ENCODE measurements at regions not wholly inside any gene's neighbourhood (a gene's known extent, or its start where the extent isn't known, plus 50 kb on each side); places are given as distances from the start of the nearest gene placed in this dataset.
"Not testable (repeated sequence)": the region's sequence is repeated elsewhere in the genome, so short reads cannot be mapped to it uniquely, and the experiment has no call there.

DNA sequence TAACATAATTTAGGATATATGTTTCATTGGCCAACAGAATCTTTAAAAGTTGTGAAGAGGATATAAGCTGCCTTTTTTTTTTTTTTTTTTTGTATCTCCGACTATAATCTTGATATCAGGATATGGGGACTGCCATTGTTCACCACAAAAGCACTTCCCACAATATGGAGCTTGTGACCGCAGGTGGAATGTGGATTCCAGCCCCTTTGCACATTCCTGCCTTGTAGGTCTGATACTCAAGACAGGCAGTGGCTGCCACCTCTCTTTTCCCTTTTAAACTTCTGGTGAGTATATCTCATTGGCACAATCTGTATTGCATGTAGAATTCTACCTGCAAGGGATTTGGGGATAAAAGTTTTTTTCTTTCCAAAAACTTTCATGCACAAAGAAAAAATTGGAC, 272.7 kb upstream of the VWC2 start:
- TF ChIP-seq RAD21 (IDR thresholded peaks at IDR 0.05; ENCODE audit: low read length) = no peak
- TF ChIP-seq CEBPB (IDR thresholded peaks at IDR 0.05; ENCODE audit: low read depth, low read length) = no peak
- no peak for TF ChIP-seq RFX5 (IDR thresholded peaks at IDR 0.05; ENCODE audit: low read depth, low read length)
- TF ChIP-seq BHLHE40 (IDR thresholded peaks at IDR 0.05; ENCODE audit: low read depth, low read length) = no peak
- TF ChIP-seq MAZ (IDR thresholded peaks at IDR 0.05; ENCODE audit: borderline replicate concordance, low read depth, low read length) = no peak
- TF ChIP-seq FOS (IDR thresholded peaks at IDR 0.05; ENCODE audit: low read depth, low read length) = no peak
- TF ChIP-seq, protein P1, sequence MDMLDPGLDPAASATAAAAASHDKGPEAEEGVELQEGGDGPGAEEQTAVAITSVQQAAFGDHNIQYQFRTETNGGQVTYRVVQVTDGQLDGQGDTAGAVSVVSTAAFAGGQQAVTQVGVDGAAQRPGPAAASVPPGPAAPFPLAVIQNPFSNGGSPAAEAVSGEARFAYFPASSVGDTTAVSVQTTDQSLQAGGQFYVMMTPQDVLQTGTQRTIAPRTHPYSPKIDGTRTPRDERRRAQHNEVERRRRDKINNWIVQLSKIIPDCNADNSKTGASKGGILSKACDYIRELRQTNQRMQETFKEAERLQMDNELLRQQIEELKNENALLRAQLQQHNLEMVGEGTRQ (IDR thresholded peaks at IDR 0.05; ENCODE audit: low read depth, low read length) = no peak
- no peak overlapping the region for H3K23ac ChIP-seq (ENCODE audit: low read depth, low read length)
- no peak overlapping the region for H3K9ac ChIP-seq (ENCODE audit: low read depth, low read length)
- H3K4me3 ChIP-seq (ENCODE audit: insufficient read depth, low read depth, low read length) = no peak overlapping the region
- no peak overlapping the region for H2AFZ ChIP-seq (replicated peaks; ENCODE audit: low read length, poor library complexity)
- BruUV-seq (replicated peaks) = no TSS peak
- H3K27ac ChIP-seq (ENCODE audit: insufficient read depth, low read length) = no peak overlapping the region
- H3K79me1 ChIP-seq (ENCODE audit: low read depth in 1 of 2, low read length in 2 of 2) = no peaks in the 10 kb centered on the region
- intact Hi-C loops (cut with micrococcal nuclease) (no loop called here), dilution Hi-C loops (cut with HindIII; ENCODE audit: low sequenced_read_pairs, unreplicated experiment) (no loop called here), in situ Hi-C loops (cut with MboI; ENCODE audit: low sequenced_read_pairs) (no loop called here)
- no peak overlapping the region for H3K4me2 ChIP-seq (ENCODE audit: low read depth, low read length)
- no peak overlapping the region for H2AK9ac ChIP-seq (replicated peaks; ENCODE audit: low read depth, low read length, poor library complexity)
- H3K9me3 ChIP-seq (ENCODE audit: control insufficient read depth, insufficient read depth, low read length) = peaks cover 4% of the 10 kb centered on the region
- H3K56ac ChIP-seq (ENCODE audit: extremely low read depth, insufficient read depth, low read length) = no peak overlapping the region
- DNase-seq (no peak), ATAC-seq (ENCODE audit: low read depth) (no peak)
- H2AK5ac ChIP-seq (ENCODE audit: low read depth, low read length) = no peak overlapping the region
- H2BK120ac ChIP-seq (ENCODE audit: low read depth, low read length) = no peak overlapping the region
- no peaks in the 10 kb centered on the region for H3K9me1 ChIP-seq (ENCODE audit: insufficient read depth, low read length)
- no peak overlapping the region for H4K5ac ChIP-seq (ENCODE audit: low read depth, low read length)
- WGBS, 2 experiments (ENCODE audit: extremely low coverage in 2 of 2, insufficient read length in 1 of 2) = no CpG with 5 or more reads among the region's 2 CpGs
- POLR2A ChIA-PET (ENCODE audit: unreplicated experiment) = no interaction called here
- H2BK5ac ChIP-seq (ENCODE audit: low read depth, low read length, poor library complexity, severe bottlenecking) = no peak overlapping the region
- H3K36me3 ChIP-seq (ENCODE audit: control insufficient read depth, insufficient read depth, low read length) = no peaks in the 10 kb centered on the region
- H3K27me3 ChIP-seq (ENCODE audit: control insufficient read depth, insufficient read depth, low read length) = no peaks in the 10 kb centered on the region
- no peaks in the 10 kb centered on the region for H3K4me1 ChIP-seq (ENCODE audit: control insufficient read depth, insufficient read depth, low read length)
- H2BK15ac ChIP-seq (ENCODE audit: low read depth, low read length) = no peak overlapping the region
- CTCF ChIA-PET = no interaction called here
- no peak overlapping the region for H3K18ac ChIP-seq (ENCODE audit: low read depth, low read length)
- H4K8ac ChIP-seq (ENCODE audit: low read depth in 2 of 2, low read length in 2 of 2) = no peak overlapping the region
- H2BK20ac ChIP-seq (ENCODE audit: low read depth, low read length) = no peak overlapping the region
- H3K14ac ChIP-seq (replicated peaks; ENCODE audit: low read depth, low read length) = no peak overlapping the region
- H4K20me1 ChIP-seq (ENCODE audit: insufficient read depth, low read length) = no peaks in the 10 kb centered on the region
- no peak overlapping the region for H4K91ac ChIP-seq (ENCODE audit: insufficient read depth, low read depth, low read length)
- H3K4ac ChIP-seq (ENCODE audit: low read depth, low read length) = no peak overlapping the region

DNA sequence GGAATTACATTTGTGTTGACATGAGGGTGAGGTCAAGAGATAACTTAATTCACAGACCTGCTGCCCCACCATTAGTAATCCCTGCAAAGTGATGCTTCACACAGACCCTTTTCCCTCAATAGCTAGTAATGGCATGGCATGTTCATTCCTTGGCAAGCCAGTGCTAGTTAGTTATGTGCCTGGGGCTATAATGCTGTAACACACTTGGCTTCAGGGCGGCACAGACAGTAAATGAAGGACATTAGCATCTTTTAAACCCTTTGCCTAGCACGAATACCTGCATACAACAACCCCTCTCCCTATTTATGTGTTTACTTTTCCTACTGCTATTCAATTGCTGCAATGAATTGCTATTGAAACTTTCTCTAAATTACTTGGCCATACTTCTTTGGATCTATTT, 266.2 kb upstream of the VWC2 start:
- H3K36me3 ChIP-seq (ENCODE audit: control insufficient read depth, insufficient read depth, low read length); H3K27me3 ChIP-seq (ENCODE audit: control insufficient read depth, insufficient read depth, low read length); H3K4ac ChIP-seq (ENCODE audit: low read depth, low read length); H3K23ac ChIP-seq (ENCODE audit: low read depth, low read length); intact Hi-C loops (cut with micrococcal nuclease); in situ Hi-C loops (cut with MboI; ENCODE audit: low sequenced_read_pairs); H3K18ac ChIP-seq (ENCODE audit: low read depth, low read length); H2AFZ ChIP-seq (replicated peaks; ENCODE audit: low read length, poor library complexity); H2AK5ac ChIP-seq (ENCODE audit: low read depth, low read length); BruUV-seq (replicated peaks); ATAC-seq (ENCODE audit: low read depth); H3K9me1 ChIP-seq (ENCODE audit: insufficient read depth, low read length); CTCF ChIA-PET; H3K79me1 ChIP-seq (ENCODE audit: low read depth in 1 of 2, low read length in 2 of 2); H3K56ac ChIP-seq (ENCODE audit: extremely low read depth, insufficient read depth, low read length); H2BK120ac ChIP-seq (ENCODE audit: low read depth, low read length); H3K9me3 ChIP-seq (ENCODE audit: control insufficient read depth, insufficient read depth, low read length); H4K5ac ChIP-seq (ENCODE audit: low read depth, low read length); H4K91ac ChIP-seq (ENCODE audit: insufficient read depth, low read depth, low read length); DNase-seq; dilution Hi-C loops (cut with HindIII; ENCODE audit: low sequenced_read_pairs, unreplicated experiment); H3K4me1 ChIP-seq (ENCODE audit: control insufficient read depth, insufficient read depth, low read length); H3K4me2 ChIP-seq (ENCODE audit: low read depth, low read length); H3K9ac ChIP-seq (ENCODE audit: low read depth, low read length); H3K14ac ChIP-seq (replicated peaks; ENCODE audit: low read depth, low read length); H3K27ac ChIP-seq (ENCODE audit: insufficient read depth, low read length); H4K20me1 ChIP-seq (ENCODE audit: insufficient read depth, low read length); H2BK15ac ChIP-seq (ENCODE audit: low read depth, low read length); H4K8ac ChIP-seq (ENCODE audit: low read depth in 2 of 2, low read length in 2 of 2); H2AK9ac ChIP-seq (replicated peaks; ENCODE audit: low read depth, low read length, poor library complexity); H2BK20ac ChIP-seq (ENCODE audit: low read depth, low read length); H3K4me3 ChIP-seq (ENCODE audit: insufficient read depth, low read depth, low read length); H2BK5ac ChIP-seq (ENCODE audit: low read depth, low read length, poor library complexity, severe bottlenecking); POLR2A ChIA-PET (ENCODE audit: unreplicated experiment): not testable (repeated sequence)
- WGBS, 2 experiments (ENCODE audit: extremely low coverage in 2 of 2, insufficient read length in 1 of 2) = 0% methylated on average over 2 of the region's 2 CpGs; no CpG with 5 or more reads in 1 of the 2 experiments

All from IMR-90 (cell line).